DND-41 (cell line): ENCODE measurements at regions not wholly inside any gene's neighbourhood (a gene's known extent, or its start where the extent isn't known, plus 50 kb on each side); places are given as distances from the start of the nearest gene placed in this dataset.
"Not testable (repeated sequence)": the region's sequence is repeated elsewhere in the genome, so short reads cannot be mapped to it uniquely, and the experiment has no call there.

Experiments
- ATAC-seq: fragments of 200-7000 bp; cut with Tn5 transposase; 3 replicates; pipeline ENCODE4 v1.9.1; 2021; ENCODE audit warnings: low read depth; ENCODE audit not compliant: insufficient read depth
- DNase-seq: peaks from one replicate; pipeline ENCODE4 v3.0.0-alpha.2; 2020
- H2AFZ ChIP-seq: 2 replicates; pipeline ENCODE4 v1.6.0; 2012; ENCODE audit warnings: low read depth, low read length
- H3K27ac ChIP-seq: 2 replicates; pipeline ENCODE4 v1.5.1; 2012; ENCODE audit warnings: low read length, inconsistent platforms
- H3K27me3 ChIP-seq: fragments of 200-600 bp; sonication (generic); 2 replicates; pipeline ENCODE4 v1.6.0; 2012; ENCODE audit warnings: low read length, mild to moderate bottlenecking, inconsistent platforms; ENCODE audit not compliant: insufficient read depth, poor library complexity
- H3K36me3 ChIP-seq: 2 replicates; pipeline ENCODE4 v1.5.1; 2012; ENCODE audit warnings: low read length, inconsistent platforms; ENCODE audit not compliant: insufficient read depth
- H3K4me1 ChIP-seq: 2 replicates; pipeline ENCODE4 v1.5.1; 2012; ENCODE audit warnings: mild to moderate bottlenecking, low read length; ENCODE audit not compliant: insufficient read depth
- H3K4me2 ChIP-seq: 2 replicates; pipeline ENCODE4 v1.6.0; 2012; ENCODE audit warnings: mild to moderate bottlenecking, moderate library complexity, low read length, inconsistent platforms; ENCODE audit not compliant: insufficient read depth
- H3K4me3 ChIP-seq, 2 experiments: fragments of 200-600 bp in 1 of 2; shearing (Covaris generic) in 1 of 2; 2 replicates each; pipeline ENCODE4 v1.5.1; 2012 to 2016; ENCODE audit warnings: inconsistent platforms in 2 of 2, low read length in 2 of 2, mild to moderate bottlenecking in 2 of 2, low read depth in 1 of 2, moderate library complexity in 1 of 2
- H3K79me2 ChIP-seq: 2 replicates; pipeline ENCODE4 v1.6.0; 2012; ENCODE audit warnings: low read length, inconsistent platforms; ENCODE audit not compliant: insufficient read depth
- H3K9ac ChIP-seq: 2 replicates; pipeline ENCODE4 v1.6.0; 2012; ENCODE audit warnings: low read depth, mild to moderate bottlenecking, inconsistent platforms, low read length, moderate library complexity
- H3K9me3 ChIP-seq: 2 replicates; pipeline ENCODE4 v1.5.1; 2012; ENCODE audit warnings: low read length, moderate library complexity, mild to moderate bottlenecking, inconsistent platforms; ENCODE audit not compliant: insufficient read depth, severe bottlenecking
- H4K20me1 ChIP-seq: 2 replicates; pipeline ENCODE4 v1.6.0; 2012; ENCODE audit warnings: low read length; ENCODE audit not compliant: insufficient read depth
- EZH2 ChIP-seq: IDR thresholded peaks from 3 replicates; pipeline ENCODE4 v1.6.1; 2012; ENCODE audit warnings: borderline replicate concordance, low read depth, mild to moderate bottlenecking, moderate library complexity, low read length, inconsistent platforms; ENCODE audit not compliant: severe bottlenecking
- TF ChIP-seq, protein P1 (sequence below): IDR thresholded peaks from 2 replicates; pipeline ENCODE4 v1.5.1; 2012; ENCODE audit warnings: borderline replicate concordance, low read length, moderate library complexity, mild to moderate bottlenecking; ENCODE audit not compliant: poor library complexity, severe bottlenecking; ENCODE audit errors: extremely low read depth

DNA sequence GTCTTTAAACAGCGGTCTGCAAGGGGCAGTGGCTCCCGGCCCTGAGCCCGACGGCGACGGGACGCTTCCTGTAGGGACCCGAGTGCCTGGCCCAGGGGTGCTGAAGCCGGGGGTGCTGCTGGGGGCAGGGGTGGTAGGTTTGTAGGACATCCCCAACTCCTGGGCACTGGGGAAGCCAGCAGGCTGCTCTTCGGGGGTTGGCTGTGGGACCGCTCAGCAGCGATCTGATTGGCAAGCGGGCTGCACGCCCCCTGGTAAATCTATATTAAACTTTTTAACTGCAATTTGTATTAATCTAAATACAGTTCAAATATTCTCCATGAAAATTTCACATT lies 1510.0 kb downstream of the FOXD4L5 start:
- H3K9ac ChIP-seq, H3K36me3 ChIP-seq, H3K4me1 ChIP-seq, H3K4me2 ChIP-seq, ATAC-seq, H3K9me3 ChIP-seq, DNase-seq, H2AFZ ChIP-seq, H3K27me3 ChIP-seq, H4K20me1 ChIP-seq, H3K27ac ChIP-seq, H3K4me3 ChIP-seq, H3K79me2 ChIP-seq: not testable (repeated sequence)

DNA sequence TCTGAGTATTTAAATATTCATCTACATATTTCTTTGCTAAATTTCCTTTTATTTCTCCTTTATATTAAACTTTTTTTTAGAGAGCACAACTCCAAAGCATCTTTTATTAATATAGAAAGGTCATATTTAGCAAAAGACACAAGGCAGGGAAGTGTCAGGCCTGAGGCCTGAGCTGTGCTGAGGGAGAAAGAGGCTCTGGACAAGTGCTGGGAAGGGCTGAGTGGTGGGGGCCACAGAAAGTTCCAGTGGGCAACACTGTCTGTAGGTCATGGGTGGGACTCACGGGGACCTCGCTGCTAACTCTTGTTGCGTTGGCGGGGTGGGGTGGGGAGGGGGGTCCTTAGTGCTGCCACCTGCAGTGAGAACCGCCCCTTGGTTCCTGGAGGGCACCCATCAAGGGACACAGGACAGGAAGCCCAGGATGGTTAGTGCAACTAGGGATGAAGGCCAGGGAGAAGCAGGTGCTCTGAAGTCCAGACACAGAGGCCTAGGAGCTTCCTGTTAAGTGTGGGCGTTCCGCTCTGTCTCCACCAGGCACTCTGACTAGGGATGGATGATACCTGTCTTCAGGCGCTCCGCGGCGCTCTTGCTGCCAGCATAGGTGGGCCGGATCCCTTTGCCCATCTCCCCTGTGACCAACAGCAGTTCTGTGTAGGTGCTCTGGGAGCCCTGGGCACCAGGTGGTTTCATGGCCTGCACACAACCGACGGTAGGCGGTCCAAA lies 1510.5 kb downstream of the FOXD4L5 start:
- not testable (repeated sequence) for H3K4me1 ChIP-seq, H4K20me1 ChIP-seq, DNase-seq, H2AFZ ChIP-seq, H3K4me3 ChIP-seq, H3K27me3 ChIP-seq, H3K27ac ChIP-seq, ATAC-seq, H3K9me3 ChIP-seq, H3K4me2 ChIP-seq, H3K9ac ChIP-seq, H3K79me2 ChIP-seq, H3K36me3 ChIP-seq

DNA sequence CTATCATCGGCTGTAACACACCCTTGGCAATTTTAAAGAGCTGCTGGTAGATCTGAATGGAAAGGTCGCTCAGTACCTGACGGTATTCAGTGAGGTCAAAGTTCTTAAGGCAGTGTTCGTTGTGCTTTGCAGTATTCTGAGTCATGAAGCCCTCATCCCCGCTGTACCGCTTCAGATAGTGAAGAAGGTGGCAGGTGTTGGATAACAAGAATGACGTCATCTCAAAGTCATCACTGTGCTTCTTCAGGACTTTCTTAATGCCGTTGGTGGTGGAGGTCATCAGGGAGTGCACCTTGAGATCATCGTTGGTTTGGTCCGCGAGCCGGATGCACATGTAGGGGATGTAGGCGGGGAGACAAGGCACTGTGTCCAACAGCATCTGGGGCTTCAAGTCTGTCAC lies 1522.8 kb downstream of the FOXD4L5 start:
- not testable (repeated sequence) for H3K27ac ChIP-seq, H3K4me1 ChIP-seq, DNase-seq, H3K4me3 ChIP-seq, H3K36me3 ChIP-seq, H2AFZ ChIP-seq, H3K79me2 ChIP-seq, H3K27me3 ChIP-seq, H3K9me3 ChIP-seq, ATAC-seq, H3K9ac ChIP-seq, H4K20me1 ChIP-seq, H3K4me2 ChIP-seq

DNA sequence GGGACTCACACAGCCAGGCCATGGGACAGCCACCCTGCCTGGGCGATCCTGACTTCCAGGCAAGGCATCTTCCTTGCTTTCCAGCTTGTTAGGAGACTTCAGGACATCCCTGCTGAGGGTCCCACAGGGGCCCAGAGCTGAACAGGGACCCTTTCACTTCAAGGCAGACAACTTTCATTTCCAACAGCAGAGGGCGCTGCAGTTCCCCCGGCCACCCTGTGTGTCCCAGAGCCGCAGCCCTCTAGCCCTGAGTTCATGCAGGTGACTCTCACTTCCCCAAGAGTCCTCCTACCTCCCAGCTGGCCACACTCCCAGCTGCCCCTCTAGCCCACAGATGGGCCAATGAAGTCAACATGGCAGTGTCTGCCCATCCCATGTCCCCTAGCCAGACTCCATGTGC lies 1556.0 kb downstream of the FOXD4L5 start:
- DNase-seq, H3K79me2 ChIP-seq, H3K27me3 ChIP-seq, H3K4me3 ChIP-seq, H3K36me3 ChIP-seq, ATAC-seq, H3K4me1 ChIP-seq, H3K9ac ChIP-seq, H3K4me2 ChIP-seq, H4K20me1 ChIP-seq, H3K9me3 ChIP-seq, H3K27ac ChIP-seq, H2AFZ ChIP-seq: not testable (repeated sequence)
- TF ChIP-seq, protein P1, sequence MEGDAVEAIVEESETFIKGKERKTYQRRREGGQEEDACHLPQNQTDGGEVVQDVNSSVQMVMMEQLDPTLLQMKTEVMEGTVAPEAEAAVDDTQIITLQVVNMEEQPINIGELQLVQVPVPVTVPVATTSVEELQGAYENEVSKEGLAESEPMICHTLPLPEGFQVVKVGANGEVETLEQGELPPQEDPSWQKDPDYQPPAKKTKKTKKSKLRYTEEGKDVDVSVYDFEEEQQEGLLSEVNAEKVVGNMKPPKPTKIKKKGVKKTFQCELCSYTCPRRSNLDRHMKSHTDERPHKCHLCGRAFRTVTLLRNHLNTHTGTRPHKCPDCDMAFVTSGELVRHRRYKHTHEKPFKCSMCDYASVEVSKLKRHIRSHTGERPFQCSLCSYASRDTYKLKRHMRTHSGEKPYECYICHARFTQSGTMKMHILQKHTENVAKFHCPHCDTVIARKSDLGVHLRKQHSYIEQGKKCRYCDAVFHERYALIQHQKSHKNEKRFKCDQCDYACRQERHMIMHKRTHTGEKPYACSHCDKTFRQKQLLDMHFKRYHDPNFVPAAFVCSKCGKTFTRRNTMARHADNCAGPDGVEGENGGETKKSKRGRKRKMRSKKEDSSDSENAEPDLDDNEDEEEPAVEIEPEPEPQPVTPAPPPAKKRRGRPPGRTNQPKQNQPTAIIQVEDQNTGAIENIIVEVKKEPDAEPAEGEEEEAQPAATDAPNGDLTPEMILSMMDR = peak; percentile 34

DNA sequence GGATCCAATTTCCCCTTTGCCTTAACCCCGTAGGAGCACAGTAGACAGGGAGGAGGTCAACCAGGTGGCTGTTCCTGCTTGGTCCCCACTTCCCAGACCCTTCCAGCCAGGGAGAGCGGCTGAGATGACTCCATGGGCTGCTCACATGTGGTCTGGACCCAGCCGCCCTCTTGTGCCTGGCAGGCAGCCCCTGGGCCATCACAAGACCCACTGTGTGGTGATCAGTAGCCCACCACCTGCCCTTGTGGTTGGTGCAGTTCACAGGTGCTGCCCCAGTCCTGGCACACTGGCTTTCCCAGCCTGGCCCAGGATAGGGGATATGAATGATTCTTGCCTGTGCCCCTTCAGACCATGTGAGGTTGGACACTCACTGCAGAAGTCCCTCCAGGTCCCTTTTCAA lies 1556.7 kb downstream of the FOXD4L5 start:
- Histone ChIP-seq H3K27me3 (no peaks in the 10 kb centered on the region), H3K9me3 (no peaks in the 10 kb centered on the region), H3K9ac (no peak overlapping the region), H4K20me1 (no peaks in the 10 kb centered on the region), H2AFZ (no peak overlapping the region), H3K4me2 (no peak overlapping the region), H3K4me1 (no peaks in the 10 kb centered on the region), H3K4me3 (no peak overlapping the region), H3K36me3 (no peaks in the 10 kb centered on the region), H3K79me2 (no peaks in the 10 kb centered on the region), H3K27ac (no peak overlapping the region)
- TF ChIP-seq, protein P1 = no peak
- no peak for TF ChIP-seq EZH2
- DNase-seq (no peak), ATAC-seq (no peak)

DNA sequence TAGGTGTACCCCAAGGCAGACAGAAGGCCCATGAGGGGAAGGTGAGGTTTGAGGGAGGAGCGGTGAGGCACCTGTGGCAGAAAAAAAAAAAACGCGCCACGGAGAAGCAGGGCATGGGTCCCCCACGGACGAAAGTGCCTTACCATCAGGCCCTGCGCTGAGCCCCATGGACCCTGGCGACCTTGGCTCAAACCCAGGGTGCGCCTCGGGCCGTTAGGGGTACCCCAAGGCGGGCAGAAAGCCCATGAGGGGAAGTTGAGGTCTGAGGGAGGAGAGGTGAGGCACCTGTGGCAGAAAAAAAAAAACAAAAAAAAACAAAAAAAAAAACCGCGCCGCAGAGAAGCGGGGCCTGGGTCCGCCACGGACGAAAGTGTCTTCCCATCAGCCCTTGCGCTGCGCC lies 1576.7 kb downstream of the FOXD4L5 start:
- H3K27me3 ChIP-seq, H3K4me3 ChIP-seq, H3K36me3 ChIP-seq, H3K79me2 ChIP-seq, H2AFZ ChIP-seq, H3K9ac ChIP-seq, ATAC-seq, DNase-seq, H3K9me3 ChIP-seq, H4K20me1 ChIP-seq, H3K4me2 ChIP-seq, H3K4me1 ChIP-seq, H3K27ac ChIP-seq: not testable (repeated sequence)

DNA sequence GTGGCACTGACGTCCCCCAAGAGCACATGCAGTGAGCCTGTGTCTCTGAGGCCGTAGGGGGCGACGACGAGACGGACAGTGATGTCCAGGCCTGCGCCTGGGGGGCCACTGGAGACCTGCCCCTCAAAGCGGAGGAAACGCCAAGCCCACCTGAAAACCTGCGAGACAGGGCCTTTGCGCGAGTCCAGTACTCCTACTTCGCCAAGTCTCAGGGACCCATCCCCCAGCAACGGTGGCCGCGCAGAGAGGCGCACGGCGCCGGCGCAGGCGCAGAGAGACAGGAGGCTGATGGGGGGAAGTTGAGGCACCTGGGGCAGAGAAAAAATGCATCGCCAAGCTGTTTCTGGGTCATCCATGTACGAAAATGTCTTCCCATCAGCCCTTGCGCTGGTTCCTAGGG lies 1580.6 kb downstream of the FOXD4L5 start:
- ATAC-seq, H3K4me2 ChIP-seq, H3K4me3 ChIP-seq, DNase-seq, H3K9me3 ChIP-seq, H3K9ac ChIP-seq, H3K36me3 ChIP-seq, H3K27ac ChIP-seq, H3K4me1 ChIP-seq, H2AFZ ChIP-seq, H3K27me3 ChIP-seq, H3K79me2 ChIP-seq, H4K20me1 ChIP-seq: not testable (repeated sequence)
